HepG2 (cell line): ENCODE measurements at regions not wholly inside any gene's neighbourhood (a gene's known extent, or its start where the extent isn't known, plus 50 kb on each side); places are given as distances from the start of the nearest gene placed in this dataset.

Experiments
- ATAC-seq: fragments of 200-7000 bp; cut with Tn5 transposase; 3 replicates; pipeline ENCODE4 v1.9.1; 2020; ENCODE audit warnings: mild to moderate bottlenecking, moderate library complexity
- BruUV-seq: library from RNA; stranded (reverse); fragments of 400-500 nt; replicated peaks from 2 replicates; lab custom pipeline; 2021; lab: Mats Ljungman, UMichigan
- CTCF ChIA-PET: fragments of 300-600 bp; formaldehyde crosslinking; extraction: SDS; loops from one replicate; lab custom pipeline; 2021; ENCODE audit warnings: low total read pairs, inconsistent platforms, low intra/inter-chr PET ratio; lab: Yijun Ruan, JAX
- POLR2A ChIA-PET: fragments of 350-600 bp; sonication (Branson Sonifier 250); formaldehyde crosslinking; loops from one replicate; lab custom pipeline; 2020; ENCODE audit warnings: antibody characterized with exemption, inconsistent platforms; lab: Yijun Ruan, JAX
- DNase-seq: peaks from one replicate; pipeline ENCODE4 v3.0.0-alpha.2; 2015; ENCODE audit warnings: low spot score
- FAIRE-seq: peaks from 3 replicates; lab custom pipeline; 2011; peaks lifted over from hg19 to GRCh38; lab: Jason Lieb, UNC
- H2AFZ ChIP-seq: one replicate; pipeline ENCODE4 v1.6.1; 2011; ENCODE audit warnings: low read length, inconsistent platforms
- H3K27ac ChIP-seq: fragments of 300-600 bp; 3 replicates; pipeline ENCODE4 v1.8.0; 2011; ENCODE audit warnings: mixed run types, mild to moderate bottlenecking, mixed read lengths, low read length, inconsistent platforms; ENCODE audit not compliant: insufficient read depth; ENCODE audit errors: extremely low read length
- H3K27me3 ChIP-seq, 2 experiments: fragments of 200-600 bp in 1 of 2; 2 replicates in 1 of 2; 3 replicates in 1 of 2; pipeline versions ENCODE4 v1.6.0 to v1.8.0; 2011; ENCODE audit warnings: low read length in 2 of 2, mild to moderate bottlenecking in 2 of 2, moderate library complexity in 2 of 2, inconsistent platforms in 1 of 2; ENCODE audit not compliant: insufficient read depth in 2 of 2, control insufficient read depth in 1 of 2
- H3K36me3 ChIP-seq, 2 experiments: fragments of 200-600 bp in 1 of 2; replicated peaks in 1 of 2; 2 replicates in 1 of 2; 3 replicates in 1 of 2; pipeline versions ENCODE4 v1.5.1 to v1.8.0; 2011; ENCODE audit warnings: low read length in 2 of 2, inconsistent platforms in 1 of 2; ENCODE audit not compliant: insufficient read depth in 2 of 2, control insufficient read depth in 1 of 2
- H3K4me1 ChIP-seq: 2 replicates; pipeline ENCODE4 v1.5.1; 2012; ENCODE audit warnings: low read length, inconsistent platforms; ENCODE audit not compliant: insufficient read depth
- H3K4me2 ChIP-seq: 2 replicates; pipeline ENCODE4 v1.6.0; 2011; ENCODE audit warnings: low read depth, low read length, inconsistent platforms
- H3K4me3 ChIP-seq, 3 experiments: fragments of 200-600 bp in 1 of 3; sonication (generic), shearing (Covaris generic) in 1 of 3; replicated peaks in 1 of 3; 2 replicates each; pipeline ENCODE4 v1.5.1; 2011 to 2016; ENCODE audit warnings: low read length in 3 of 3, inconsistent platforms in 2 of 3, low read depth in 2 of 3, mild to moderate bottlenecking in 2 of 3, control low read depth in 1 of 3, mixed read lengths in 1 of 3; ENCODE audit not compliant: insufficient read depth in 1 of 3
- H3K79me2 ChIP-seq: one replicate; pipeline ENCODE4 v1.6.1; 2011; ENCODE audit warnings: low read length, inconsistent platforms; ENCODE audit not compliant: insufficient read depth
- H3K9ac ChIP-seq: 2 replicates; pipeline ENCODE4 v1.6.0; 2011; ENCODE audit warnings: mild to moderate bottlenecking, low read depth, low read length, inconsistent platforms; ENCODE audit not compliant: insufficient read depth
- H3K9me3 ChIP-seq: 2 replicates; pipeline ENCODE4 v1.5.1; 2012; ENCODE audit warnings: mild to moderate bottlenecking, low read length
- H4K20me1 ChIP-seq: 2 replicates; pipeline ENCODE4 v1.6.0; 2011; ENCODE audit warnings: inconsistent platforms, mild to moderate bottlenecking, low read length, moderate library complexity; ENCODE audit not compliant: insufficient read depth
- CEBPB ChIP-seq: IDR thresholded peaks from 2 replicates; pipeline ENCODE4 v1.6.1; 2011; ENCODE audit warnings: low read depth, low read length, improper control_type of control experiment, borderline replicate concordance
- PPARG ChIP-seq: conservative IDR thresholded peaks from 2 replicates; pipeline ENCODE4 v1.6.1; 2016; ENCODE audit warnings: missing biosample characterization, missing genetic modification reagents
- ZSCAN30 ChIP-seq: sonication (generic); formaldehyde crosslinking; IDR thresholded peaks from 2 replicates; pipeline ENCODE4 v1.5.0; 2020; ENCODE audit warnings: mild to moderate bottlenecking, missing genetic modification reagents
- WGBS: methylation state at CpG from one replicate; pipeline ENCODE4 v1.1.6; 2017; ENCODE audit warnings: low lambda C conversion rate; 5-methylcytosine and 5-hydroxymethylcytosine counted together
- in situ Hi-C: cut with HindIII; loops from 2 replicates; pipeline ENCODE4 v1.10.0; 2017; ENCODE audit warnings: low pct_unique_long_range_greater_than_20kb; ENCODE audit not compliant: extremely low pct_ligation_motif_present
- intact Hi-C: fragments of 100-400 bp; cut with micrococcal nuclease; formaldehyde crosslinking; loops from one replicate; pipeline ENCODE4 v1.10.0; 2022; ENCODE audit not compliant: unreplicated experiment

GRCh38 chr12:63006536-63006935 is 71.6 kb upstream of the PPM1H start:
- no peak overlapping the region for H3K4me3 ChIP-seq
- H3K4me2 ChIP-seq, result no peak overlapping the region
- ChIA-PET POLR2A (no interaction called here), CTCF (no interaction called here)
- DNase-seq (no peak), ATAC-seq (no peak), FAIRE-seq (no peak)
- H3K27me3 ChIP-seq, result no peaks in the 10 kb centered on the region; a peak in 1 of 5 replicates
- H3K9ac ChIP-seq, result no peak overlapping the region
- in situ Hi-C loops (no loop called here), intact Hi-C loops (no loop called here)
- H3K4me1 ChIP-seq, result no peaks in the 10 kb centered on the region
- H4K20me1 ChIP-seq, result no peaks in the 10 kb centered on the region
- no peaks in the 10 kb centered on the region for H3K9me3 ChIP-seq
- TF ChIP-seq ZSCAN30 (no peak), CEBPB (peak; percentile 72)
- no peak overlapping the region for H3K27ac ChIP-seq
- no peaks in the 10 kb centered on the region for H3K36me3 ChIP-seq
- 22% methylated on average over 4 of the region's 4 CpGs for WGBS
- no peak overlapping the region for H2AFZ ChIP-seq
- no peaks in the 10 kb centered on the region for H3K79me2 ChIP-seq
- no TSS peak for BruUV-seq

- POLR2A ChIA-PET, result no interaction called here
- in situ Hi-C loops (no loop called here), intact Hi-C loops (no loop called here)
- Histone ChIP-seq H3K36me3 (no peaks in the 10 kb centered on the region), H3K4me3 (no peak overlapping the region), H3K27ac (no peak overlapping the region), H3K4me2 (no peak overlapping the region), H3K9ac (no peak overlapping the region), H3K4me1 (no peaks in the 10 kb centered on the region), H3K27me3 (peaks cover 0 to 4% of the 10 kb centered on the region in 2 experiments; a peak in 2 of 5 replicates), H4K20me1 (no peaks in the 10 kb centered on the region), H3K79me2 (no peaks in the 10 kb centered on the region), H3K9me3 (no peaks in the 10 kb centered on the region), H2AFZ (no peak overlapping the region)
- no peak for TF ChIP-seq PPARG (CRISPR knock-in tag)
- no TSS peak for BruUV-seq
- CTCF ChIA-PET, result no interaction called here
- DNase-seq (no peak), FAIRE-seq (no peak), ATAC-seq (no peak)
Measured at GRCh38 chr12:63005382-63005781, 70.4 kb upstream of the PPM1H start.
